K562 (cell line): ENCODE measurements at regions not wholly inside any gene's neighbourhood (a gene's known extent, or its start where the extent isn't known, plus 50 kb on each side); places are given as distances from the start of the nearest gene placed in this dataset.

Source experiments
- ATAC-seq: fragments of 200-7000 bp; cut with Tn5 transposase; 3 replicates; pipeline ENCODE4 v1.9.1; 2020; ENCODE audit warnings: moderate library complexity
- BruUV-seq: library from RNA; stranded (reverse); fragments of 400-500 nt; replicated peaks from 2 replicates; lab custom pipeline; 2021; lab: Mats Ljungman, UMichigan
- CTCF ChIA-PET: fragments of 300-600 bp; formaldehyde crosslinking; extraction: SDS; loops from one replicate; lab custom pipeline; 2021; ENCODE audit warnings: low intra/inter-chr PET ratio; lab: Yijun Ruan, JAX
- POLR2A ChIA-PET: fragments of 300-600, 350-650 bp; sonication (Branson Sonifier 250); formaldehyde crosslinking; extraction: SDS; loops from one replicate; lab custom pipeline; 2021; ENCODE audit warnings: antibody characterized with exemption, inconsistent platforms; lab: Yijun Ruan, JAX
- DNase-seq, 4 experiments: peaks; one replicate each; pipeline versions ENCODE4 v3.0.0 to v3.0.0-alpha.2; 2011 to 2018; ENCODE audit warnings: low spot score in 3 of 4, mixed read lengths in 3 of 4; ENCODE audit errors: extremely low read depth in 1 of 4
- FAIRE-seq: peaks from 2 replicates; lab custom pipeline; 2011; peaks lifted over from hg19 to GRCh38; lab: Jason Lieb, UNC
- H2AFZ ChIP-seq: 2 replicates; pipeline ENCODE4 v1.6.0; 2011; ENCODE audit warnings: low read depth, low read length, control low read depth, inconsistent platforms
- H3K27ac ChIP-seq: fragments of 200-600 bp; 3 replicates; pipeline ENCODE4 v1.8.0; 2011; ENCODE audit warnings: low read depth, mild to moderate bottlenecking, control low read depth, inconsistent platforms, low read length, moderate library complexity, mixed read lengths; ENCODE audit errors: extremely low read depth
- H3K27me3 ChIP-seq, 2 experiments: fragments of 300-600 bp in 1 of 2; 2 replicates in 1 of 2; 3 replicates in 1 of 2; pipeline versions ENCODE4 v1.6.0 to v1.8.0; 2011; ENCODE audit warnings: inconsistent platforms in 2 of 2, low read length in 2 of 2, mild to moderate bottlenecking in 1 of 2, mixed read lengths in 1 of 2, moderate library complexity in 1 of 2; ENCODE audit not compliant: control insufficient read depth in 2 of 2, insufficient read depth in 2 of 2
- H3K36me3 ChIP-seq: fragments of 300-600 bp; 3 replicates; pipeline ENCODE4 v1.8.0; 2011; ENCODE audit warnings: mild to moderate bottlenecking, low read length, inconsistent platforms; ENCODE audit not compliant: control insufficient read depth, insufficient read depth
- H3K4me1 ChIP-seq, 2 experiments: fragments of 200-600 bp in 1 of 2; replicated peaks in 1 of 2; 2 replicates in 1 of 2; 3 replicates in 1 of 2; pipeline versions ENCODE4 v1.5.1 to v1.8.0; 2011; ENCODE audit warnings: inconsistent platforms in 2 of 2, low read length in 2 of 2, mild to moderate bottlenecking in 1 of 2, mixed read lengths in 1 of 2, moderate library complexity in 1 of 2; ENCODE audit not compliant: control insufficient read depth in 2 of 2, insufficient read depth in 2 of 2
- H3K4me2 ChIP-seq: 2 replicates; pipeline ENCODE4 v1.6.1; 2011; ENCODE audit warnings: low read length, control low read depth, inconsistent platforms, mixed read lengths; ENCODE audit not compliant: insufficient read depth
- H3K4me3 ChIP-seq: fragments of 200-600 bp; sonication (generic), shearing (Covaris generic); 2 replicates; pipeline ENCODE4 v1.5.1; 2016; ENCODE audit warnings: control low read depth, inconsistent platforms
- H3K79me2 ChIP-seq: fragments of 200-600 bp; 3 replicates; pipeline ENCODE4 v1.8.0; 2011; ENCODE audit warnings: low read length, inconsistent platforms; ENCODE audit not compliant: control insufficient read depth, insufficient read depth
- H3K9ac ChIP-seq, 2 experiments: 2 replicates each; pipeline versions ENCODE4 v1.6.0 to v1.6.1; 2011; ENCODE audit warnings: low read depth in 2 of 2, low read length in 2 of 2, control low read depth in 1 of 2, inconsistent platforms in 1 of 2, mild to moderate bottlenecking in 1 of 2, mixed read lengths in 1 of 2; ENCODE audit not compliant: insufficient read depth in 1 of 2
- H3K9me1 ChIP-seq: one replicate; pipeline ENCODE4 v1.6.0; 2011; ENCODE audit warnings: inconsistent platforms, mild to moderate bottlenecking, low read length, moderate library complexity; ENCODE audit not compliant: control insufficient read depth, insufficient read depth
- H3K9me3 ChIP-seq: replicated peaks from 2 replicates; pipeline ENCODE4 v1.5.1; 2011; ENCODE audit warnings: low read depth, low read length, inconsistent platforms; ENCODE audit not compliant: control insufficient read depth, insufficient read depth
- H4K20me1 ChIP-seq: replicated peaks from 2 replicates; pipeline ENCODE4 v1.6.1; 2011; ENCODE audit warnings: low read length, inconsistent platforms, mixed read lengths; ENCODE audit not compliant: control insufficient read depth, insufficient read depth
- ARNT ChIP-seq, 2 experiments: fragments of 450-650 bp; IDR thresholded peaks; 2 replicates each; pipeline ENCODE4 v1.6.1; 2016; ENCODE audit warnings: mild to moderate bottlenecking in 1 of 2
- CREB5 ChIP-seq: fragments of 250-450 bp; sonication (Bioruptor Pico); IDR thresholded peaks from 2 replicates; pipeline ENCODE4 v1.5.0; 2020; ENCODE audit warnings: mild to moderate bottlenecking
- DEAF1 ChIP-seq: fragments of 450-650 bp; formaldehyde crosslinking; IDR thresholded peaks from 2 replicates; pipeline ENCODE4 v1.4.0; 2020; ENCODE audit warnings: mild to moderate bottlenecking, moderate library complexity
- HDGF ChIP-seq: fragments of 450-650 bp; IDR thresholded peaks from 2 replicates; pipeline ENCODE4 v1.6.1; 2016
- KDM5B ChIP-seq: fragments of 200-600 bp; sonication (generic); IDR thresholded peaks from 2 replicates; pipeline ENCODE4 v1.6.1; 2012; ENCODE audit warnings: low read depth, mild to moderate bottlenecking, moderate library complexity, low read length, control low read depth, inconsistent platforms; ENCODE audit not compliant: insufficient replicate concordance
- MCM5 ChIP-seq: fragments of 450-650 bp; IDR thresholded peaks from 2 replicates; pipeline ENCODE4 v1.6.1; 2016; ENCODE audit warnings: low read depth
- RBM15 ChIP-seq: fragments of 200-400 bp; formaldehyde crosslinking; IDR thresholded peaks from 2 replicates; pipeline ENCODE4 v1.6.1; 2018; ENCODE audit warnings: mild to moderate bottlenecking, low read length, moderate library complexity; ENCODE audit not compliant: insufficient read depth
- RFX1 ChIP-seq: fragments of 450-650 bp; IDR thresholded peaks from 2 replicates; pipeline ENCODE4 v1.6.1; 2016; ENCODE audit warnings: mild to moderate bottlenecking, moderate library complexity
- SMAD3 ChIP-seq: fragments of 450-650 bp; formaldehyde crosslinking; conservative IDR thresholded peaks from 2 replicates; pipeline ENCODE4 v1.4.0; 2020; ENCODE audit warnings: mild to moderate bottlenecking
- UBTF ChIP-seq, 2 experiments: IDR thresholded peaks; 2 replicates each; pipeline ENCODE4 v1.6.1; 2012; ENCODE audit warnings: improper control_type of control experiment in 2 of 2, low read depth in 2 of 2, low read length in 2 of 2, borderline replicate concordance in 1 of 2
- ZBTB26 ChIP-seq: fragments of 450-650 bp; formaldehyde crosslinking; IDR thresholded peaks from 2 replicates; pipeline ENCODE4 v1.4.0; 2022; ENCODE audit warnings: missing genetic modification characterization
- ZNF146 ChIP-seq: IDR thresholded peaks from one replicate; pipeline ENCODE4 v1.6.1; 2018; ENCODE audit warnings: missing compliant biosample characterization; ENCODE audit not compliant: unreplicated experiment
- ZNF263 ChIP-seq: sonication (generic); formaldehyde crosslinking; IDR thresholded peaks from 2 replicates; pipeline ENCODE4 v1.8.0; 2022; ENCODE audit warnings: mild to moderate bottlenecking, missing genetic modification reagents, borderline replicate concordance
- in situ Hi-C: fragments of 300-500 bp; cut with MboI; formaldehyde crosslinking; loops from 4 replicates; pipeline ENCODE4 v1.15.0; 2018; ENCODE audit warnings: inconsistent platforms, mixed read lengths
- intact Hi-C: fragments of 100-400 bp; cut with micrococcal nuclease; formaldehyde crosslinking; loops from 2 replicates; pipeline ENCODE4 v1.14.2; 2022

GRCh38 chr2:66984864-66985263 is 412.3 kb upstream of the ETAA1 start:
- ATAC-seq: no peak
- in situ Hi-C loops: no loop called here
- BruUV-seq: no TSS peak
- Histone ChIP-seq H3K27me3 (no peaks in the 10 kb centered on the region), H3K4me1 (no peaks in the 10 kb centered on the region), H3K79me2 (no peaks in the 10 kb centered on the region), H3K4me3 (no peak overlapping the region), H2AFZ (no peak overlapping the region), H3K36me3 (no peaks in the 10 kb centered on the region)
- no peak for DNase-seq
- TF ChIP-seq HDGF: no peak
- no peak for TF ChIP-seq ZBTB26 (CRISPR knock-in tag)
- no peak for TF ChIP-seq KDM5B
- no peak for TF ChIP-seq DEAF1 (CRISPR knock-in tag)
- no peak for TF ChIP-seq CREB5 (CRISPR knock-in tag)
- no peak for TF ChIP-seq ZNF146 (CRISPR knock-in tag)
- no peak for TF ChIP-seq SMAD3
- no peak for TF ChIP-seq ZNF263 (CRISPR knock-in tag)
- TF ChIP-seq MCM5: no peak
- no peak for TF ChIP-seq RBM15
- no peak for TF ChIP-seq RFX1
- TF ChIP-seq ARNT (IDR thresholded peaks at IDR 0.05): no peak
- no peak for TF ChIP-seq UBTF (IDR thresholded peaks at IDR 0.05; ENCODE audit: borderline replicate concordance in 1 of 2, low read depth in 2 of 2, low read length in 2 of 2)
- TF ChIP-seq, all 486 proteins: peak for 0
- no peak overlapping the region for H3K27ac ChIP-seq
- no peak overlapping the region for H3K9ac ChIP-seq
- no peaks in the 10 kb centered on the region for H4K20me1 ChIP-seq
- no peaks in the 10 kb centered on the region for H3K9me3 ChIP-seq
- H3K9me1 ChIP-seq: no peaks in the 10 kb centered on the region
- POLR2A ChIA-PET: no interaction called here
- no peak for FAIRE-seq
- H3K4me2 ChIP-seq: no peak overlapping the region
- CTCF ChIA-PET: no interaction called here
- intact Hi-C loops: no loop called here
